HEK293 (cell line): ENCODE measurements at regions not wholly inside any gene's neighbourhood (a gene's known extent, or its start where the extent isn't known, plus 50 kb on each side); places are given as distances from the start of the nearest gene placed in this dataset.

Experiments
- CTCF ChIA-PET: fragments of 350-600 bp; formaldehyde crosslinking; extraction: SDS; loops from one replicate; lab custom pipeline; 2021; ENCODE audit warnings: antibody characterized with exemption; lab: Yijun Ruan, JAX
- POLR2A ChIA-PET: fragments of 300-600 bp; formaldehyde crosslinking; extraction: SDS; loops from one replicate; lab custom pipeline; 2020; ENCODE audit warnings: antibody characterized with exemption, inconsistent platforms; lab: Yijun Ruan, JAX
- H3K27ac ChIP-seq: fragments of 200-500 bp; sonication (Bioruptor generic); 2 replicates; pipeline ENCODE4 v1.5.1; 2014; ENCODE audit warnings: low read depth, low read length, control low read depth, inconsistent platforms; ENCODE audit errors: extremely low read depth
- H3K36me3 ChIP-seq, 2 experiments: fragments of 200-500 bp in 1 of 2; sonication (Bioruptor generic) in 1 of 2; 1 replicate in 1 of 2; 2 replicates in 1 of 2; pipeline ENCODE4 v1.5.1; 2014 to 2017; ENCODE audit warnings: inconsistent platforms in 2 of 2, low read length in 2 of 2; ENCODE audit not compliant: control insufficient read depth in 2 of 2, insufficient read depth in 1 of 2
- H3K4me1 ChIP-seq: fragments of 200-500 bp; sonication (Bioruptor generic); 2 replicates; pipeline ENCODE4 v1.5.1; 2014; ENCODE audit warnings: mild to moderate bottlenecking, low read length, inconsistent platforms; ENCODE audit not compliant: control insufficient read depth, insufficient read depth
- H3K4me3 ChIP-seq: 2 replicates; pipeline ENCODE4 v1.5.1; 2011; ENCODE audit warnings: low read depth, mild to moderate bottlenecking, control low read depth, low read length, moderate library complexity
- H3K9me3 ChIP-seq: fragments of 200-500 bp; sonication (Bioruptor generic); 2 replicates; pipeline ENCODE4 v1.5.1; 2014; ENCODE audit warnings: low read depth, low read length, inconsistent platforms; ENCODE audit not compliant: control insufficient read depth, insufficient read depth
- BCL6B ChIP-seq: fragments of 450-650 bp; formaldehyde crosslinking; IDR thresholded peaks from 2 replicates; pipeline ENCODE4 v1.5.1; 2017; ENCODE audit warnings: missing biosample characterization, missing genetic modification characterization
- FEZF1 ChIP-seq: fragments of 450-650 bp; formaldehyde crosslinking; IDR thresholded peaks from 2 replicates; pipeline ENCODE4 v1.5.1; 2016; ENCODE audit warnings: missing biosample characterization, missing genetic modification characterization
- HOXD13 ChIP-seq: sonication (generic); formaldehyde crosslinking; IDR thresholded peaks from 2 replicates; pipeline ENCODE4 v1.8.0; 2022; ENCODE audit warnings: missing genetic modification reagents, borderline replicate concordance
- KLF16 ChIP-seq: fragments of 450-650 bp; formaldehyde crosslinking; IDR thresholded peaks from 2 replicates; pipeline ENCODE4 v1.5.1; 2017; ENCODE audit warnings: missing biosample characterization, missing genetic modification characterization
- ZBTB1 ChIP-seq: fragments of 450-650 bp; formaldehyde crosslinking; IDR thresholded peaks from 2 replicates; pipeline ENCODE4 v1.5.1; 2016; ENCODE audit warnings: missing biosample characterization, missing genetic modification characterization
- ZEB2 ChIP-seq: fragments of 450-650 bp; formaldehyde crosslinking; IDR thresholded peaks from 2 replicates; pipeline ENCODE4 v1.5.1; 2016; ENCODE audit warnings: missing biosample characterization, missing genetic modification characterization
- ZNF248 ChIP-seq: fragments of 450-650 bp; formaldehyde crosslinking; IDR thresholded peaks from 2 replicates; pipeline ENCODE4 v1.5.1; 2017; ENCODE audit warnings: missing biosample characterization, missing genetic modification characterization
- ZNF335 ChIP-seq: fragments of 450-650 bp; formaldehyde crosslinking; conservative IDR thresholded peaks from 2 replicates; pipeline ENCODE4 v1.5.1; 2016; ENCODE audit warnings: missing biosample characterization, missing genetic modification characterization
- ZNF341 ChIP-seq: fragments of 450-650 bp; formaldehyde crosslinking; IDR thresholded peaks from 2 replicates; pipeline ENCODE4; 2016; ENCODE audit warnings: low read depth, missing biosample characterization, missing genetic modification characterization
- ZNF514 ChIP-seq: fragments of 450-650 bp; formaldehyde crosslinking; IDR thresholded peaks from 2 replicates; pipeline ENCODE4 v1.5.1; 2016; ENCODE audit warnings: missing biosample characterization, missing genetic modification characterization
- ZNF558 ChIP-seq: fragments of 450-650 bp; formaldehyde crosslinking; IDR thresholded peaks from 2 replicates; pipeline ENCODE4 v1.5.1; 2016; ENCODE audit warnings: missing biosample characterization, missing genetic modification characterization
- ZNF560 ChIP-seq: fragments of 450-650 bp; formaldehyde crosslinking; IDR thresholded peaks from 2 replicates; pipeline ENCODE4 v1.5.1; 2017; ENCODE audit warnings: missing biosample characterization, missing genetic modification characterization, borderline replicate concordance
- ZNF596 ChIP-seq: fragments of 450-650 bp; IDR thresholded peaks from 2 replicates; pipeline ENCODE4 v1.5.0; 2018; ENCODE audit warnings: missing biosample characterization, mild to moderate bottlenecking, missing genetic modification characterization, moderate library complexity
- ZNF624 ChIP-seq: fragments of 450-650 bp; formaldehyde crosslinking; IDR thresholded peaks from 2 replicates; pipeline ENCODE4 v1.5.1; 2017; ENCODE audit warnings: missing biosample characterization, missing genetic modification characterization
- ZNF670 ChIP-seq: fragments of 450-650 bp; formaldehyde crosslinking; IDR thresholded peaks from 2 replicates; pipeline ENCODE4 v1.5.1; 2016; ENCODE audit warnings: missing biosample characterization, missing genetic modification characterization, low read depth
- ZNF692 ChIP-seq: fragments of 450-650 bp; formaldehyde crosslinking; IDR thresholded peaks from 2 replicates; pipeline ENCODE4 v1.5.1; 2016; ENCODE audit warnings: missing biosample characterization, missing genetic modification characterization
- ZNF837 ChIP-seq: fragments of 450-650 bp; formaldehyde crosslinking; IDR thresholded peaks from 2 replicates; pipeline ENCODE4 v1.5.1; 2016; ENCODE audit warnings: missing biosample characterization, missing genetic modification characterization
- ZNF843 ChIP-seq: fragments of 450-650 bp; formaldehyde crosslinking; IDR thresholded peaks from 2 replicates; pipeline ENCODE4 v1.5.1; 2016; ENCODE audit warnings: missing biosample characterization, missing genetic modification characterization
- TF ChIP-seq, protein P1 (sequence below): fragments of 450-650 bp; formaldehyde crosslinking; IDR thresholded peaks from 2 replicates; pipeline ENCODE4 v1.5.0; 2017; ENCODE audit warnings: missing biosample characterization, missing genetic modification characterization, borderline replicate concordance
- TF ChIP-seq, protein P2 (sequence below): fragments of 450-650 bp; formaldehyde crosslinking; IDR thresholded peaks from 2 replicates; pipeline ENCODE4 v1.5.1; 2016; ENCODE audit warnings: missing biosample characterization, missing genetic modification characterization

DNA sequence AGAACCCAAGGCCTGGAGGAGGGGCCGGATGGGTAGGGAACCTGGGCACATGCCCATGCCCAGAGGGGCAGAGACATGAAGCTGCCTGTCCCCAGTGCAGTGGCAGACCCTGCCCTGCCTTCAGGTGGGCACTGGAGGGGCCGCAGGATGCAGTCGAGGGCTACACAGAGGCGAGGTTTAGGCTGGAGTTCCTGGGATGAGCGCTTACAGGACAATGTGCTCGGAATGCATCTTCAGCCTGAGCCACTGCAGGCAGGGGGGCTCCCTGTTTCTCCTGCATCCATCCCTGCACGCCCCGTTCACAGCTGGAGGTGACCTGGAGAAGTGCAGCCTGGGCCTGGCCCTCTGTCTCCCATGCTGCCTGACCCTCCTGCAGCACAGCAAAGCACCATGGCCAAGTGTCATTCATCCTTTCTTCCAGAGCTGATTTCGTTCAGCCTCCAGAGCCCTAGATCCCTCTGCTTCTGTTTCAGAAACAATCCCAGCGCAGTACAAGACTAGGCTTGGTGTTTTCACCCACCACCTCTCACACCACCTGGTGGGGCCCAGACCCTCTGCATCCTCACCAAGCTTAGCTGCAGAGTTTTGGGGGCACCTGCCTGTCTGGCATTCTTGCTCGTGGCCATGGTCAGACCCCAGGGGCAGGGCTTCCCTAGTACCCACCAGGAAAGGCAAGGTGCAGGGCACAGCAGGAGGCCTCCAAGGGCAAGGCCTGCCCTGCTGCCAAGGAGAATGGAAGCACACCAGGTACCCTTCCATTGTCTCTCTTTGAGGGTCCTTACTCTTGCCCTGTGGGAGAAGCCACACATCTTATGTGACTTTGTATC lies 311.9 kb downstream of the TCERG1L start:
- TF ChIP-seq ZNF596 (tag by site-specific recombination) (no peak), ZNF558 (tag by site-specific recombination) (no peak), KLF16 (tag by site-specific recombination) (no peak), FEZF1 (tag by site-specific recombination) (no peak), ZNF692 (tag by site-specific recombination) (no peak), ZNF624 (tag by site-specific recombination) (no peak)
- H3K4me1 ChIP-seq, result no peaks in the 10 kb centered on the region
- no peak overlapping the region for H3K4me3 ChIP-seq
- ChIA-PET CTCF (no interaction called here), POLR2A (no interaction called here)
- no peaks in the 10 kb centered on the region for H3K36me3 ChIP-seq
- no peaks in the 10 kb centered on the region for H3K9me3 ChIP-seq
- no peak overlapping the region for H3K27ac ChIP-seq

- TF ChIP-seq ZNF335 (tag by site-specific recombination) (no peak), ZNF248 (tag by site-specific recombination) (no peak), ZNF341 (no peak), ZNF514 (no peak), ZBTB1 (no peak), BCL6B (tag by site-specific recombination) (no peak), ZNF843 (no peak), ZEB2 (tag by site-specific recombination) (no peak), HOXD13 (CRISPR knock-in tag) (no peak), ZNF670 (tag by site-specific recombination) (no peak), ZNF837 (tag by site-specific recombination) (no peak), KLF16 (tag by site-specific recombination) (no peak), ZNF560 (no peak), ZNF624 (tag by site-specific recombination) (no peak)
- TF ChIP-seq, protein P1, sequence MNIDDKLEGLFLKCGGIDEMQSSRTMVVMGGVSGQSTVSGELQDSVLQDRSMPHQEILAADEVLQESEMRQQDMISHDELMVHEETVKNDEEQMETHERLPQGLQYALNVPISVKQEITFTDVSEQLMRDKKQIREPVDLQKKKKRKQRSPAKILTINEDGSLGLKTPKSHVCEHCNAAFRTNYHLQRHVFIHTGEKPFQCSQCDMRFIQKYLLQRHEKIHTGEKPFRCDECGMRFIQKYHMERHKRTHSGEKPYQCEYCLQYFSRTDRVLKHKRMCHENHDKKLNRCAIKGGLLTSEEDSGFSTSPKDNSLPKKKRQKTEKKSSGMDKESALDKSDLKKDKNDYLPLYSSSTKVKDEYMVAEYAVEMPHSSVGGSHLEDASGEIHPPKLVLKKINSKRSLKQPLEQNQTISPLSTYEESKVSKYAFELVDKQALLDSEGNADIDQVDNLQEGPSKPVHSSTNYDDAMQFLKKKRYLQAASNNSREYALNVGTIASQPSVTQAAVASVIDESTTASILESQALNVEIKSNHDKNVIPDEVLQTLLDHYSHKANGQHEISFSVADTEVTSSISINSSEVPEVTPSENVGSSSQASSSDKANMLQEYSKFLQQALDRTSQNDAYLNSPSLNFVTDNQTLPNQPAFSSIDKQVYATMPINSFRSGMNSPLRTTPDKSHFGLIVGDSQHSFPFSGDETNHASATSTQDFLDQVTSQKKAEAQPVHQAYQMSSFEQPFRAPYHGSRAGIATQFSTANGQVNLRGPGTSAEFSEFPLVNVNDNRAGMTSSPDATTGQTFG, result no peak
- TF ChIP-seq, protein P2, sequence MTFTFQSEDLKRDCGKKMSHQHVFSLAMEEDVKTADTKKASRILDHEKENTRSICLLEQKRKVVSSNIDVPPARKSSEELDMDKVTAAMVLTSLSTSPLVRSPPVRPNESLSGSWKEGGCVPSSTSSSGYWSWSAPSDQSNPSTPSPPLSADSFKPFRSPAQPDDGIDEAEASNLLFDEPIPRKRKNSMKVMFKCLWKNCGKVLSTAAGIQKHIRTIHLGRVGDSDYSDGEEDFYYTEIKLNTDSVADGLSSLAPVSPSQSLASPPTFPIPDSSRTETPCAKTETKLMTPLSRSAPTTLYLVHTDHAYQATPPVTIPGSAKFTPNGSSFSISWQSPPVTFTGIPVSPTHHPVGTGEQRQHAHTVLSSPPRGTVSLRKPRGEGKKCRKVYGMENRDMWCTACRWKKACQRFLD (tag by site-specific recombination), result no peak
- ChIA-PET POLR2A (no interaction called here), CTCF (no interaction called here)
- Histone ChIP-seq H3K27ac (no peak overlapping the region), H3K4me1 (no peaks in the 10 kb centered on the region), H3K36me3 (no peaks in the 10 kb centered on the region), H3K9me3 (no peaks in the 10 kb centered on the region), H3K4me3 (no peak overlapping the region)
These were observed 311.3 kb downstream of the TCERG1L start for GRCh38 chr10:131000244-131000643.
